Endodermal cell (in vitro differentiated cells): ENCODE measurements at regions not wholly inside any gene's neighbourhood (a gene's known extent, or its start where the extent isn't known, plus 50 kb on each side); places are given as distances from the start of the nearest gene placed in this dataset.
"Not testable (repeated sequence)": the region's sequence is repeated elsewhere in the genome, so short reads cannot be mapped to it uniquely, and the experiment has no call there.

Source experiments
- DNase-seq: peaks from one replicate; pipeline ENCODE4 v3.0.0-alpha.2; 2017
- H3K27ac ChIP-seq: 2 replicates; pipeline ENCODE4 v1.5.1; 2013; ENCODE audit warnings: mild to moderate bottlenecking, low read depth, low read length, moderate library complexity
- H3K27me3 ChIP-seq: 2 replicates; pipeline ENCODE4 v1.6.1; 2013; ENCODE audit warnings: mild to moderate bottlenecking, low read length, moderate library complexity; ENCODE audit not compliant: insufficient read depth, control insufficient read depth, poor library complexity, severe bottlenecking
- H3K36me3 ChIP-seq: 2 replicates; pipeline ENCODE4 v1.7.0; 2013; ENCODE audit warnings: mild to moderate bottlenecking, low read length, moderate library complexity; ENCODE audit not compliant: control insufficient read depth, insufficient read depth
- H3K4me1 ChIP-seq: one replicate; pipeline ENCODE4 v1.7.0; 2013; ENCODE audit warnings: low read length; ENCODE audit not compliant: control insufficient read depth, insufficient read depth
- H3K4me3 ChIP-seq: 2 replicates; pipeline ENCODE4 v1.5.1; 2013; ENCODE audit warnings: mild to moderate bottlenecking, low read length, moderate library complexity
- H3K9ac ChIP-seq: 2 replicates; pipeline ENCODE4 v1.6.1; 2013; ENCODE audit warnings: mild to moderate bottlenecking, low read length, moderate library complexity; ENCODE audit not compliant: poor library complexity, severe bottlenecking; ENCODE audit errors: extremely low read depth
- H3K9me3 ChIP-seq: 2 replicates; pipeline ENCODE4 v1.6.1; 2013; ENCODE audit warnings: mild to moderate bottlenecking, low read length, moderate library complexity; ENCODE audit not compliant: control insufficient read depth
- H3K27ac Mint-ChIP-seq: 2 replicates; pipeline ENCODE4 v1.8.0; 2020; ENCODE audit warnings: mixed read lengths
- H3K27me3 Mint-ChIP-seq: 2 replicates; pipeline ENCODE4 v1.8.0; 2021; ENCODE audit warnings: mild to moderate bottlenecking, mixed read lengths; ENCODE audit not compliant: insufficient read depth
- H3K36me3 Mint-ChIP-seq: 2 replicates; pipeline ENCODE4 v1.8.0; 2020; ENCODE audit warnings: low read depth, mixed read lengths
- H3K4me1 Mint-ChIP-seq: 2 replicates; pipeline ENCODE4 v1.8.0; 2020; ENCODE audit warnings: mixed read lengths
- H3K4me3 Mint-ChIP-seq: 2 replicates; pipeline ENCODE4 v1.8.0; 2020; ENCODE audit warnings: mild to moderate bottlenecking, moderate library complexity, mixed read lengths
- H3K9me3 Mint-ChIP-seq: 2 replicates; pipeline ENCODE4 v1.8.0; 2020; ENCODE audit warnings: mild to moderate bottlenecking, mixed read lengths
- CTCF ChIP-seq: fragments of 200-600 bp; sonication (generic); conservative IDR thresholded peaks from 2 replicates; pipeline ENCODE4 v1.5.0; 2021; ENCODE audit warnings: antibody characterized with exemption, mild to moderate bottlenecking
- WGBS, 2 experiments: methylation state at CpG; one replicate each; pipeline versions ENCODE4 v1.1.5 to v1.1.7; 2013; ENCODE audit warnings: missing lambda C conversion rate in 2 of 2, mixed read lengths in 1 of 2; ENCODE audit not compliant: insufficient coverage in 1 of 2, insufficient read length in 1 of 2; 5-methylcytosine and 5-hydroxymethylcytosine counted together

GRCh38 chr3:69484507-69485393 is 98.9 kb upstream of the FRMD4B start:
- peaks cover 5% of the 10 kb centered on the region for H3K9me3 ChIP-seq
- no peaks in the 10 kb centered on the region for H3K36me3 ChIP-seq
- no peak overlapping the region for H3K9ac ChIP-seq
- Mint-ChIP-seq H3K36me3 (no peaks in the 10 kb centered on the region), H3K4me1 (peaks cover 5% of the 10 kb centered on the region), H3K9me3 (peaks cover 10% of the 10 kb centered on the region), H3K27ac (no peak overlapping the region), H3K27me3 (peaks cover 15% of the 10 kb centered on the region), H3K4me3 (no peak overlapping the region)
- TF ChIP-seq CTCF, result no peak
- H3K27ac ChIP-seq, result no peak overlapping the region
- no peak for DNase-seq
- peaks cover 4% of the 10 kb centered on the region for H3K27me3 ChIP-seq
- WGBS, 2 experiments, result 50 to 90% methylated on average over 1 to 6 of the region's 6 CpGs
- H3K4me3 ChIP-seq, result no peak overlapping the region
- no peaks in the 10 kb centered on the region for H3K4me1 ChIP-seq

- WGBS, 2 experiments, result 94 to 100% methylated on average over 2 to 3 of the region's 3 CpGs
- no peak for TF ChIP-seq CTCF
- Histone ChIP-seq H3K36me3 (no peaks in the 10 kb centered on the region), H3K27ac (no peak overlapping the region), H3K4me3 (no peak overlapping the region), H3K4me1 (no peaks in the 10 kb centered on the region), H3K9ac (no peak overlapping the region), H3K9me3 (peaks cover 5% of the 10 kb centered on the region), H3K27me3 (no peaks in the 10 kb centered on the region)
- DNase-seq, result no peak
- Mint-ChIP-seq H3K9me3 (peaks cover 11% of the 10 kb centered on the region), H3K27ac (no peak overlapping the region), H3K27me3 (peaks cover 19% of the 10 kb centered on the region), H3K36me3 (no peaks in the 10 kb centered on the region), H3K4me3 (no peak overlapping the region), H3K4me1 (peaks cover 5% of the 10 kb centered on the region)
Observed at GRCh38 chr3:69483449-69483848, 97.6 kb upstream of the FRMD4B start.

- Mint-ChIP-seq H3K27me3 (peaks cover 17% of the 10 kb centered on the region), H3K9me3 (peaks cover 12% of the 10 kb centered on the region)
- not testable (repeated sequence) for H3K36me3 Mint-ChIP-seq, H3K9me3 ChIP-seq, DNase-seq, H3K4me3 ChIP-seq, H3K27ac ChIP-seq, H3K9ac ChIP-seq, H3K27ac Mint-ChIP-seq, H3K4me1 Mint-ChIP-seq, H3K27me3 ChIP-seq, H3K36me3 ChIP-seq, H3K4me1 ChIP-seq, H3K4me3 Mint-ChIP-seq
- WGBS, 2 experiments, result 93 to 95% methylated on average over 6 to 14 of the region's 16 CpGs
Observed at GRCh38 chr3:69480986-69481385, 95.1 kb upstream of the FRMD4B start.
